ENCODE measurements at regions not wholly inside any gene's neighbourhood (a gene's known extent, or its start where the extent isn't known, plus 50 kb on each side); places are given as distances from the start of the nearest gene placed in this dataset.

DNA sequence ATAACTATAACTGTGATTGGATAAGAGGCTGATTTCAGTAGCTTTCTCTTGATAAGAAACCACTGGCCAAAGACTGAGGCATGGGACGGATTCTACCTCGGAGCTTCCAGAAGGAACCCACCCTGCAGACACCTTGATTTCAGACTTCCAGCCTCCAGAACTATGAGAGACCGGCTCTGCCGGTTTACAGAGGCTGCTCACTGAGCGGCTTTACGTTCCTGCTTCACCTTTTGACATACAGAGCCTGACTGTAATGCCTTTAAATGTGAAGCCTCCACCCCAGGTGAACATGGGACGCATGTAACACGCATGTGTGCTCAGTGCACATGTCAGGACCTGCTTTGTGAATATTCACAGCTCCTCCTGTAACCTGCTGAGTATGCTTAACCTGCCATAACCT, 361.5 kb downstream of the CTTN start:
- TF ChIP-seq, protein P1, sequence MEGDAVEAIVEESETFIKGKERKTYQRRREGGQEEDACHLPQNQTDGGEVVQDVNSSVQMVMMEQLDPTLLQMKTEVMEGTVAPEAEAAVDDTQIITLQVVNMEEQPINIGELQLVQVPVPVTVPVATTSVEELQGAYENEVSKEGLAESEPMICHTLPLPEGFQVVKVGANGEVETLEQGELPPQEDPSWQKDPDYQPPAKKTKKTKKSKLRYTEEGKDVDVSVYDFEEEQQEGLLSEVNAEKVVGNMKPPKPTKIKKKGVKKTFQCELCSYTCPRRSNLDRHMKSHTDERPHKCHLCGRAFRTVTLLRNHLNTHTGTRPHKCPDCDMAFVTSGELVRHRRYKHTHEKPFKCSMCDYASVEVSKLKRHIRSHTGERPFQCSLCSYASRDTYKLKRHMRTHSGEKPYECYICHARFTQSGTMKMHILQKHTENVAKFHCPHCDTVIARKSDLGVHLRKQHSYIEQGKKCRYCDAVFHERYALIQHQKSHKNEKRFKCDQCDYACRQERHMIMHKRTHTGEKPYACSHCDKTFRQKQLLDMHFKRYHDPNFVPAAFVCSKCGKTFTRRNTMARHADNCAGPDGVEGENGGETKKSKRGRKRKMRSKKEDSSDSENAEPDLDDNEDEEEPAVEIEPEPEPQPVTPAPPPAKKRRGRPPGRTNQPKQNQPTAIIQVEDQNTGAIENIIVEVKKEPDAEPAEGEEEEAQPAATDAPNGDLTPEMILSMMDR (IDR thresholded peaks at IDR 0.05; ENCODE audit: low read depth, low read length), result no peak
- H3K27me3 ChIP-seq, result peaks cover 25% of the 10 kb centered on the region
- H3K4me3 ChIP-seq (ENCODE audit: low read depth, low read length), result no peak overlapping the region
- H3K36me3 ChIP-seq, result no peaks in the 10 kb centered on the region
- no peak for DNase-seq
- H3K4me1 ChIP-seq, result no peaks in the 10 kb centered on the region
- no peaks in the 10 kb centered on the region for H3K9me3 ChIP-seq

DNA sequence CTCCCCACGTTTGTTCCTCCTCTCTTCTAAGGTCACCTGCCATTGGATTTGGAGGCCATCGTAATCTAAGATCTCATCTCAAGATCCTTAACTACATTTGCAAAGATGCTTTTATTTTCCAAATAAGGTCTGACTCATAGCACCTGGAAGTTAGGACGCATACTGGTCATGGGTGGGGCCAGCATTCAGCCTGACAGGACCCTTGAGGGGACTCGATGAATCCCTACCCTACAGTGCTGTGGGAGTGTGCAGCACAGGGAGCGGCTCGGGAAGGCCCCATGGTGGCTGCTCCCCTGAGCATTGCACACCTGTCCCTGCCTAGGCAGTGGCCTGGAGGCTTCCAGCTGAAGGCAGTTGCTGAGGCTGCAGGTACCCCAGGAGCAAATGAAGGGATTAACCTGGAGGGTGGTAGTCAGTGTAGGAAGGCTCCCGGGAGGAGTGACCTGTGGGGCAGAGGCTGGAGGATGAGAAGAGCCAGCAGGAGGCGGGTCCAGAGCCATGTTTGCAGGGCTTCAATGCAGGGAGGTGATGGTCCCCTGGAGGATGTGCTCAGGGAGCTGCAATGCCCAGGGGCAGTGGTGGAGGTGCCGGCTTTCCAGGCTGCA, 362.2 kb downstream of the CTTN start:
- Histone ChIP-seq H3K27me3 (peaks cover 25% of the 10 kb centered on the region), H3K4me1 (no peaks in the 10 kb centered on the region), H3K4me3 (ENCODE audit: low read depth, low read length) (no peak overlapping the region), H3K9me3 (no peaks in the 10 kb centered on the region), H3K36me3 (no peaks in the 10 kb centered on the region)
- TF ChIP-seq, protein P1 (IDR thresholded peaks at IDR 0.05; ENCODE audit: low read depth, low read length), result no peak
- no peak for DNase-seq

DNA sequence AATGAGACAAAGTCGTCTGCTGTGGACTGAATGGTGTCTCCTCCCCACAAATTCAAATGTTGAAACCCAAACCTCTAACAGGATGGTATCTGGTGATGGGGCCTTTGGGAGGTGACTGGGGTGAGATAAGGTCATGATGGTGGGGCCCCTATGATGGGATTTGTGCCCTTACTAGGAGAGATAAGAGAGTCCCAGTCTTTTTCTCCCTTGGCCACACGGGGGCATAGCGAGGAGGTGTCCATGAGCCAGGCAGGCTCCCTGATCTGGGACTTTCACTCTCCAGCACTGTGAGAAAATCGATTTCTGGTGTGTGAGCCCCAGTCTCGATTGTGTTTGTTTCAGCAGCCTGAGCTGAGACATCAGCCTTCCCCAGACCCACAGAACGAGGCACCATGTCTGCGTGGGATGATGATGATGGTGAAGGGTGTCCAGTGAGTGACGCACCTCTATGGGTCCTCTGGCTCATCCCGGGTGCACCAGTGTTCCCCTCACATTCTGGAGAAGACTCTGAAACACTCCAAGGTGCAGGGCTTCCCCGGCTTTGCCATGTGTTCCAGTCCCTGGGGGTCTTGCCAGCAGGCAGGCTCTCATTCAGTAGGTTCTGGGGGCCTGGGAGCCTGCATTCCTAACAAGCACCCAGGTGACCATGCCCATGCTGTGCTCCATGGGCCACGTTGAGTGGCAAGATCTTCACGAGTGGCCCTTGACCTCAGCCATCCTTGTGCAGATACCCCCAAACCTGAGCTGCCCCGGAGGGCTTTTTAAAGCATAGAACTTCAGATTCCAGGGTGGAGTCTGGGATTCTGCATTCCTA, 363.0 kb downstream of the CTTN start:
- Histone ChIP-seq H3K4me3 (ENCODE audit: low read depth, low read length) (no peak overlapping the region), H3K9me3 (no peaks in the 10 kb centered on the region)

DNA sequence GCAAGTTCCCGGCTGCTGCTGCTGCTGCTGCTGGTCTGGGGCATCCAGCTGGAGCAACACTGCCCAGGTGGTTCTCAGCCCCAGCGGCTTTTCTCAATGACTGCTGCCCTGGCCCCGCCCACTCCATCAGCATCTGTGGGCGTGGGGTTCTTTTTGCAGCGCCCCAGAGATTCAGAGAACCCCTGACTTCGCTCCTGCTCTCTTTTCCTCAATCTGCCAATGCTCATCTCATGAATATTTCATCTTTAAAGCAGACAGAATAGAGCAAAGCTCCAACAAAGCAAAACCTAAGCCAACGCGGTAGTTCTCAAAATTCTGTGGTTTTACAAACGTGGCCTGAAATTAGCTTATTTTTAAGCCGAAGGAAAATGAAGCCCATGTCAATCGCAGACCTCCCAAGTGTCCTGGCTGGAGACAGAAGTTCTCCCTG, 363.6 kb downstream of the CTTN start:
- Histone ChIP-seq H3K4me3 (ENCODE audit: low read depth, low read length) (no peak overlapping the region), H3K4me1 (no peaks in the 10 kb centered on the region), H3K36me3 (no peaks in the 10 kb centered on the region), H3K9me3 (no peaks in the 10 kb centered on the region), H3K27me3 (peaks cover 15% of the 10 kb centered on the region)
- no peak for DNase-seq
- TF ChIP-seq, protein P1 (IDR thresholded peaks at IDR 0.05; ENCODE audit: low read depth, low read length), result no peak

More for the DNA sequence above, 363.0 kb downstream of the CTTN start:
- TF ChIP-seq, protein P1 (IDR thresholded peaks at IDR 0.05; ENCODE audit: low read depth, low read length), result no peak
- no peaks in the 10 kb centered on the region for H3K36me3 ChIP-seq
- no peak for DNase-seq
- no peaks in the 10 kb centered on the region for H3K4me1 ChIP-seq
- peaks cover 18% of the 10 kb centered on the region for H3K27me3 ChIP-seq

DNA sequence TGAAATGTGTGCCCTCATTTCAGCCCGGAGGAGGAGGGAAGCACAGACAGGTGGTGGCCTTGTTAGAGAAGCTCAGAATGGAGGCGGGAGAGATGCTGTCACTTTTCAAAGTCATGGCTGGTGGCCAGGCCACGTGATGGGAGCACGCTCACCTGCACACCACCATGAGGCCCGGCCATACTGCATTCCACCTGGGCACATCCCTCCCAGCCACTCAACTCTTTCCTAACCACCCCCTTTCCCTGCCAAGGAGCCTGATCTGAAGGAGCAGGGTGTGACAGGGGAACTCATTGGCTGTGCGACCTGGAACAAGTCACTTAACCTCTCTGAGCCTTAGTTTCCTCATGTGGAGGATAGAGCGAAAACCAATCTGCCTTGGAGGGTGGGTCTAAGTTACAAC, 364.5 kb downstream of the CTTN start:
- TF ChIP-seq, protein P1 (IDR thresholded peaks at IDR 0.05; ENCODE audit: low read depth, low read length), result no peak
- no peaks in the 10 kb centered on the region for H3K36me3 ChIP-seq
- H3K4me3 ChIP-seq (ENCODE audit: low read depth, low read length), result no peak overlapping the region
- DNase-seq, result no peak
- H3K27me3 ChIP-seq, result peaks cover 10% of the 10 kb centered on the region
- no peaks in the 10 kb centered on the region for H3K9me3 ChIP-seq
- H3K4me1 ChIP-seq, result no peaks in the 10 kb centered on the region

DNA sequence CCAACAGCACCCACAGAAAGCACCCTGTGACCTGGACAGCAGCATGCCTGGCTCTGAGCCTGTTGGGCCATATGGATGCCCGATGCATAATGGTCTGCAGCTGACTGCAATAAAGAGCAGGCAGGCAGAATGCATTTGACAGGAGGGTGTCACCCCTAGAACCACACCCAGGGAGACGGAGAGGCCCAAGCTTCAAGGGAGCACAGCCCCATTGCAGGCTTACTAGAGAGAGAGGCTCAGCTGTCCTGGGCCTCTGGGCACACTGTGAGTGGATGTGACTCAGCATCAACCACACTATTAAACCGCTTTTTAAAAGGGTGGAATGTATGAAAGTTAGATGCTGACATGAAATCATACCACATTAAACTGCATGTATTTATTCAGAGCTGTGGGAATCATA, 365.3 kb downstream of the CTTN start:
- no peak for DNase-seq
- H3K27me3 ChIP-seq, result peaks cover 2% of the 10 kb centered on the region

More for the DNA sequence above, 365.3 kb downstream of the CTTN start:
- Histone ChIP-seq H3K9me3 (no peaks in the 10 kb centered on the region), H3K36me3 (no peaks in the 10 kb centered on the region), H3K4me1 (no peaks in the 10 kb centered on the region), H3K4me3 (ENCODE audit: low read depth, low read length) (no peak overlapping the region)
- TF ChIP-seq, protein P1 (IDR thresholded peaks at IDR 0.05; ENCODE audit: low read depth, low read length), result no peak

All from BE2C (cell line).